ENCODE measurements at regions not wholly inside any gene's neighbourhood (a gene's known extent, or its start where the extent isn't known, plus 50 kb on each side); places are given as distances from the start of the nearest gene placed in this dataset.

DNA sequence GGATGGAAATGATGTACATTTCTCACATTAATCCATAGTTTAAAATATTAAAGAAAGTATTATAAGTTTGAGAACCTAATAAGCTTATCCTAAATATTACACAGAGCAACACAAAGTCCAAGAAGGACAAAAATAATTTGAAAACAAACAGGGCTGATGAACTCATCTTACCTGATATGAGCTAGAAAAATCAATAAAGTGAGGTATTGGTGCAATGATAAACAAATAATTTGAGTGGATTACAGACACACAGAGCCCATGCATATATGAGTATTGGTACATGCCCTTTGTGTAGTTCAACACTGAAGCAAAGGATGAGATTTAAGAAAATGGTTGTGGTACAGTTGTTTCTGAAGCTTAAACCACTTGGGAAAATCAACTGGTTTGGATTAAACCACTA is 1139.0 kb downstream of the SUCLG1 start:
- H3K4me3 ChIP-seq, result no peak overlapping the region
- TF ChIP-seq, protein P1, sequence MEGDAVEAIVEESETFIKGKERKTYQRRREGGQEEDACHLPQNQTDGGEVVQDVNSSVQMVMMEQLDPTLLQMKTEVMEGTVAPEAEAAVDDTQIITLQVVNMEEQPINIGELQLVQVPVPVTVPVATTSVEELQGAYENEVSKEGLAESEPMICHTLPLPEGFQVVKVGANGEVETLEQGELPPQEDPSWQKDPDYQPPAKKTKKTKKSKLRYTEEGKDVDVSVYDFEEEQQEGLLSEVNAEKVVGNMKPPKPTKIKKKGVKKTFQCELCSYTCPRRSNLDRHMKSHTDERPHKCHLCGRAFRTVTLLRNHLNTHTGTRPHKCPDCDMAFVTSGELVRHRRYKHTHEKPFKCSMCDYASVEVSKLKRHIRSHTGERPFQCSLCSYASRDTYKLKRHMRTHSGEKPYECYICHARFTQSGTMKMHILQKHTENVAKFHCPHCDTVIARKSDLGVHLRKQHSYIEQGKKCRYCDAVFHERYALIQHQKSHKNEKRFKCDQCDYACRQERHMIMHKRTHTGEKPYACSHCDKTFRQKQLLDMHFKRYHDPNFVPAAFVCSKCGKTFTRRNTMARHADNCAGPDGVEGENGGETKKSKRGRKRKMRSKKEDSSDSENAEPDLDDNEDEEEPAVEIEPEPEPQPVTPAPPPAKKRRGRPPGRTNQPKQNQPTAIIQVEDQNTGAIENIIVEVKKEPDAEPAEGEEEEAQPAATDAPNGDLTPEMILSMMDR (IDR thresholded peaks at IDR 0.05), result no peak
- no peaks in the 10 kb centered on the region for H3K4me1 ChIP-seq
- H3K27ac ChIP-seq, result no peak overlapping the region
- no peaks in the 10 kb centered on the region for H3K36me3 ChIP-seq
- no peaks in the 10 kb centered on the region for H3K27me3 ChIP-seq
- DNase-seq, result no peak
- intact Hi-C loops (cut with DNase I), result no loop called here
- no peaks in the 10 kb centered on the region for H3K9me3 ChIP-seq
- no peak overlapping the region for H3K9ac ChIP-seq (ENCODE audit: low read depth in 2 of 2, low read length in 2 of 2)

DNA sequence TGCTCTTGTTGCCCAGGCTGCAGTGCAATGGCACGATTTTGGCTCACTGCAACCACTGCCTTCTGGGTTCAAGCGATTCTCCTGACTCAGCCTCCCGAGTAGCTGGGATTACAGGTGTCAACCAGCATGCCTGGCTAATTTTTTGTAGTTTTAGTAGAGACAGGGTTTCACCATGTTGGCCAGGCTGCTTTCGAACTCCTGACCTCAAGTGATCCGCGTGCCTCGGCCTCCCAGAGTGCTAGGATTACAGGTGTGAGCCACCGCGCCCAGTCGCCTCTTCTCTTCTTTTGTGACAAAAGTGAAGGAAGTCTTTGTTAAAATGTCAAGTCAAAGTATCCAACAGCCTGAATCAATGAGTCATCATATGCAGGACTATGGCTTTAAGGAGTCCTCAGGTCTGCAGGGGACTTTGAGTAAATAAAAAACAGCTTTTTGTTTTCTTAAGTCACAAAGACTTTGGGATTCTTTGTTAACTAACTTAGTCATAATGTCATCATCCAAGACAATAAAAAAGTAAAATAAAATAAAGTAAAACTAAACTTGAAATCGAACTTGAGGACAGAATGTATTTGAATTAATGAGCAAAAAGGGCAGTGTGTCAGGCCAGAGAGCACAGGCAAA is 1153.2 kb downstream of the SUCLG1 start:
- Histone ChIP-seq H3K4me3 (no peak overlapping the region), H3K36me3 (no peaks in the 10 kb centered on the region), H3K27ac (no peak overlapping the region), H3K9me3 (no peaks in the 10 kb centered on the region), H3K4me1 (no peaks in the 10 kb centered on the region), H3K9ac (ENCODE audit: low read depth in 2 of 2, low read length in 2 of 2) (no peak overlapping the region), H3K27me3 (no peaks in the 10 kb centered on the region)
- no peak for DNase-seq
- TF ChIP-seq, protein P1 (IDR thresholded peaks at IDR 0.05), result no peak
- intact Hi-C loops (cut with DNase I), result no loop called here

DNA sequence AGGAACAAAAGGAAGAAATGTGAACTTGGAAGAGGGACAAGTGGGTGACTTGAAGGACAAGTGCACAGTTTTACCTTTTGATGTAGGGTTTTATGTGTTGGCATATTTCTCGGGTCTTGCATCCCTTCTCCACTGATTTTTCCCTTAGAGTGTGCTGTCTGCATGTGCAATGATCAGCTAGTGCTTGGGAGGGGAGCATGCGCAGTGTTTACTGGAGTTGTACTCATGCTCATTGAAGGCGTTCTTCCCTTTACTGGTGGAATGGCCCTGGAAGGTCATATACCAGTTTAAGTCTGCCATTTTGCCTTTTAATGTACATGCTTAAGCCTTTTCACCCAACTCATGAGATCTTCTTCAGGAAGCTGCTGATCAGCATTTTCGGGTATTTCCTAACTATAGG is 1168.0 kb downstream of the SUCLG1 start:
- no peaks in the 10 kb centered on the region for H3K9me3 ChIP-seq
- H3K9ac ChIP-seq (ENCODE audit: low read depth in 2 of 2, low read length in 2 of 2), result no peak overlapping the region
- no peaks in the 10 kb centered on the region for H3K27me3 ChIP-seq
- H3K36me3 ChIP-seq, result no peaks in the 10 kb centered on the region
- no peaks in the 10 kb centered on the region for H3K4me1 ChIP-seq
- TF ChIP-seq, protein P1 (IDR thresholded peaks at IDR 0.05), result no peak
- intact Hi-C loops (cut with DNase I), result no loop called here
- H3K4me3 ChIP-seq, result no peak overlapping the region
- DNase-seq, result no peak
- no peak overlapping the region for H3K27ac ChIP-seq

DNA sequence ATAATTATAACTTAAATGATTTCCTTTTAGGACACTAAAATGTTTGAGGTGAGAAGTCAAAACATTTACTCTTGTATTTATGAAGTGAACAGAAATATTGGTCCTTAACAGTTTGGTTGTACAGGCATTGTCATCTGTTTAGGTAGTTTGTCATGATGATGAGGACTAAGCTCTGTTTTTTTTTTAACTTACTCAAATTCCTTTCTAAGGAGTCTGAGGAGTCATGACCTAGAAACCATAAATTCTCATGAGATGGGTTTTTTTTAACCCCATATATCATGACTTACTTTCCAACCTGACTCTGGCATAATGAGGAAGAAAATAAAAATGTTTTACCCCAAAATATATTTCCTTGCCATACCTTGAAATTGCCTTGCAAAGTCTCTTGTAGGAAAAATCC is 1176.2 kb downstream of the SUCLG1 start:
- H3K36me3 ChIP-seq, result no peaks in the 10 kb centered on the region
- no peak overlapping the region for H3K4me3 ChIP-seq
- intact Hi-C loops (cut with DNase I), result no loop called here
- H3K27ac ChIP-seq, result no peak overlapping the region
- no peaks in the 10 kb centered on the region for H3K4me1 ChIP-seq
- no peak overlapping the region for H3K9ac ChIP-seq (ENCODE audit: low read depth in 2 of 2, low read length in 2 of 2)
- no peak for DNase-seq
- H3K27me3 ChIP-seq, result no peaks in the 10 kb centered on the region
- H3K9me3 ChIP-seq, result no peaks in the 10 kb centered on the region
- TF ChIP-seq, protein P1 (IDR thresholded peaks at IDR 0.05), result no peak

DNA sequence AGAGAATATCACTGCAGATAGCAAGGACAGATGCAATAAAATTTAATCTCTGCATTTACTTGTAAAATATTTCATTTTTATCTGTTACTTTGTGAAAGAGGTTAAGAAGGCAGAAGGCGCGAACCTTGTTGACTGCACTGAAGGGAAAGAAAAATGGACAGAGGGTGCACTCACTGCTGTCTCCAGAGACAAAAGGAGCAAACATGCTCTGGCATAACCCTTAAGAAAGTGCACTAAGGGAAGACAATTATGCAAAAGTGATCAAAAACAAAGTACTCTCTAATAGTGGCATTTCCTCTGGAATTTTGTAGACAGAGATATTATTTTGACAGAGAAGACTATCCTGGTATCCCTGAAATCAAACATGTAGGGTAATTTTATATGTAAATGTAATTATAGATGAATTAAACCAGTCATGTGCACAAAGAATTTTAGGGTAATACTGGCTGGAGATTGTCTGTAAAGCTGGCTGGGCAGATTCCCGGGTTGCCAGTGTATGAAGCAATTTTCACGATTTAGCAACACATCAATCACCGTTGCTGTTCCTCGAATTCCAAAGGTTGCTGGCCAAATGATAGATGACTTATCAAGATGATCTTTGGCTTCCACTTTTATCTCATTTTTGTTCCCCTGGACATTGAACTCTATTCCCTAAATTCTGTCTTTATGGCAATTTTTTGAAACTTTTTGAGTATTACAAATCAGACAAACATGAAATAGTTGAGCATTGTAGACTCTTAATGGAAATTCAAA is 1176.9 kb downstream of the SUCLG1 start:
- H3K36me3 ChIP-seq, result no peaks in the 10 kb centered on the region
- H3K4me3 ChIP-seq, result no peak overlapping the region
- no peaks in the 10 kb centered on the region for H3K4me1 ChIP-seq
- no peak overlapping the region for H3K9ac ChIP-seq (ENCODE audit: low read depth in 2 of 2, low read length in 2 of 2)
- no peaks in the 10 kb centered on the region for H3K9me3 ChIP-seq
- no peak overlapping the region for H3K27ac ChIP-seq
- TF ChIP-seq, protein P1 (IDR thresholded peaks at IDR 0.05), result no peak
- H3K27me3 ChIP-seq, result no peaks in the 10 kb centered on the region
- intact Hi-C loops (cut with DNase I), result no loop called here
- DNase-seq, result no peak
